ENCODE measurements at regions not wholly inside any gene's neighbourhood (a gene's known extent, or its start where the extent isn't known, plus 50 kb on each side); places are given as distances from the start of the nearest gene placed in this dataset.

GRCh38 chrX:56882581-56882980 is 112.8 kb downstream of the SPIN3 start:
- Histone ChIP-seq H3K36me3 (no peaks in the 10 kb centered on the region), H3K4me1 (no peaks in the 10 kb centered on the region), H3K9me3 (peaks cover 0 to 6% of the 10 kb centered on the region in 2 donors), H3K27ac (no peak overlapping the region), H3K27me3 (peaks cover 0 to 32% of the 10 kb centered on the region in 2 donors), H3K4me3 (no peak overlapping the region)
- TF ChIP-seq CTCF (IDR thresholded peaks at IDR 0.05) (no peak), POLR2AphosphoS5 (IDR thresholded peaks at IDR 0.05) (no peak), POLR2A (IDR thresholded peaks at IDR 0.05) (no peak)
- intact Hi-C loops (cut with DNase I; ENCODE audit: low total_unique reads), result no loop called here
- DNase-seq (ENCODE audit: low spot score in 2 of 2), result no peak
